IPS-15b (cell line): ENCODE measurements at regions not wholly inside any gene's neighbourhood (a gene's known extent, or its start where the extent isn't known, plus 50 kb on each side); places are given as distances from the start of the nearest gene placed in this dataset.

Experiments
- H3K27me3 ChIP-seq: one replicate; pipeline ENCODE4 v1.6.1; 2013; ENCODE audit warnings: low read length; ENCODE audit not compliant: control insufficient read depth, insufficient read depth
- H3K36me3 ChIP-seq: one replicate; pipeline ENCODE4 v1.6.1; 2013; ENCODE audit warnings: low read length; ENCODE audit not compliant: control insufficient read depth, insufficient read depth
- H3K4me1 ChIP-seq: one replicate; pipeline ENCODE4 v1.6.1; 2013; ENCODE audit warnings: mild to moderate bottlenecking, low read length; ENCODE audit not compliant: control insufficient read depth, insufficient read depth
- H3K4me3 ChIP-seq: one replicate; pipeline ENCODE4 v1.5.1; 2013; ENCODE audit warnings: low read depth, low read length
- H3K9ac ChIP-seq: one replicate; pipeline ENCODE4 v1.6.1; 2013; ENCODE audit warnings: low read depth, mild to moderate bottlenecking, low read length
- H3K9me3 ChIP-seq: one replicate; pipeline ENCODE4 v1.6.1; 2013; ENCODE audit warnings: mild to moderate bottlenecking, low read length; ENCODE audit not compliant: control insufficient read depth, insufficient read depth

- no peaks in the 10 kb centered on the region for H3K9me3 ChIP-seq
- H3K36me3 ChIP-seq = no peaks in the 10 kb centered on the region
- no peak overlapping the region for H3K9ac ChIP-seq
- H3K4me3 ChIP-seq = no peak overlapping the region
- peaks cover 7% of the 10 kb centered on the region for H3K4me1 ChIP-seq
- no peaks in the 10 kb centered on the region for H3K27me3 ChIP-seq
Observed at GRCh38 chr6:150765067-150765764, 100.3 kb upstream of the MTHFD1L start.

GRCh38 chr6:150766201-150766997, 99.1 kb upstream of the MTHFD1L start:
- Histone ChIP-seq H3K36me3 (no peaks in the 10 kb centered on the region), H3K9ac (no peak overlapping the region), H3K4me3 (no peak overlapping the region), H3K9me3 (no peaks in the 10 kb centered on the region), H3K27me3 (no peaks in the 10 kb centered on the region), H3K4me1 (peaks cover 7% of the 10 kb centered on the region)

- no peaks in the 10 kb centered on the region for H3K9me3 ChIP-seq
- H3K36me3 ChIP-seq = no peaks in the 10 kb centered on the region
- no peak overlapping the region for H3K4me3 ChIP-seq
- peaks cover 7% of the 10 kb centered on the region for H3K4me1 ChIP-seq
- H3K9ac ChIP-seq = no peak overlapping the region
- H3K27me3 ChIP-seq = no peaks in the 10 kb centered on the region
Observed at GRCh38 chr6:150767161-150767560, 98.3 kb upstream of the MTHFD1L start.

GRCh38 chr6:150767571-150768018, 97.9 kb upstream of the MTHFD1L start:
- no peak overlapping the region for H3K9ac ChIP-seq
- no peaks in the 10 kb centered on the region for H3K36me3 ChIP-seq

GRCh38 chr6:150770637-150771036, 94.9 kb upstream of the MTHFD1L start:
- Histone ChIP-seq H3K9me3 (no peaks in the 10 kb centered on the region), H3K4me3 (no peak overlapping the region), H3K9ac (no peak overlapping the region), H3K4me1 (peaks cover 7% of the 10 kb centered on the region), H3K36me3 (no peaks in the 10 kb centered on the region), H3K27me3 (no peaks in the 10 kb centered on the region)

More at GRCh38 chr6:150767571-150768018, 97.9 kb upstream of the MTHFD1L start:
- no peaks in the 10 kb centered on the region for H3K27me3 ChIP-seq
- H3K4me3 ChIP-seq = no peak overlapping the region
- H3K9me3 ChIP-seq = no peaks in the 10 kb centered on the region
- H3K4me1 ChIP-seq = peaks cover 7% of the 10 kb centered on the region

- Histone ChIP-seq H3K9ac (no peak overlapping the region), H3K9me3 (no peaks in the 10 kb centered on the region), H3K4me1 (no peaks in the 10 kb centered on the region), H3K36me3 (no peaks in the 10 kb centered on the region), H3K27me3 (no peaks in the 10 kb centered on the region), H3K4me3 (no peak overlapping the region)
Observed at GRCh38 chr6:150773969-150774368, 91.5 kb upstream of the MTHFD1L start.

- no peaks in the 10 kb centered on the region for H3K27me3 ChIP-seq
- H3K4me1 ChIP-seq = no peaks in the 10 kb centered on the region
- H3K9ac ChIP-seq = no peak overlapping the region
- no peak overlapping the region for H3K4me3 ChIP-seq
- no peaks in the 10 kb centered on the region for H3K9me3 ChIP-seq
- no peaks in the 10 kb centered on the region for H3K36me3 ChIP-seq
Observed at GRCh38 chr6:150775415-150776203, 89.9 kb upstream of the MTHFD1L start.

GRCh38 chr6:150777736-150778135, 87.8 kb upstream of the MTHFD1L start:
- Histone ChIP-seq H3K9ac (no peak overlapping the region), H3K36me3 (no peaks in the 10 kb centered on the region), H3K4me1 (no peaks in the 10 kb centered on the region)

GRCh38 chr6:150783813-150784212, 81.7 kb upstream of the MTHFD1L start:
- Histone ChIP-seq H3K9me3 (no peaks in the 10 kb centered on the region), H3K36me3 (no peaks in the 10 kb centered on the region), H3K27me3 (no peaks in the 10 kb centered on the region), H3K4me1 (no peaks in the 10 kb centered on the region), H3K4me3 (no peak overlapping the region), H3K9ac (no peak overlapping the region)

More at GRCh38 chr6:150777736-150778135, 87.8 kb upstream of the MTHFD1L start:
- Histone ChIP-seq H3K27me3 (no peaks in the 10 kb centered on the region), H3K4me3 (no peak overlapping the region), H3K9me3 (no peaks in the 10 kb centered on the region)

GRCh38 chr6:150787429-150787828, 78.1 kb upstream of the MTHFD1L start:
- Histone ChIP-seq H3K9ac (no peak overlapping the region), H3K27me3 (no peaks in the 10 kb centered on the region), H3K4me3 (no peak overlapping the region), H3K36me3 (no peaks in the 10 kb centered on the region), H3K4me1 (no peaks in the 10 kb centered on the region), H3K9me3 (no peaks in the 10 kb centered on the region)

GRCh38 chr6:150788089-150788488, 77.4 kb upstream of the MTHFD1L start:
- Histone ChIP-seq H3K4me1 (no peaks in the 10 kb centered on the region), H3K9me3 (no peaks in the 10 kb centered on the region), H3K36me3 (no peaks in the 10 kb centered on the region), H3K27me3 (no peaks in the 10 kb centered on the region), H3K4me3 (no peak overlapping the region), H3K9ac (no peak overlapping the region)
